GM18867 (cell line): ENCODE measurements at regions not wholly inside any gene's neighbourhood (a gene's known extent, or its start where the extent isn't known, plus 50 kb on each side); places are given as distances from the start of the nearest gene placed in this dataset.

Experiments
- ATAC-seq: cut with Tn5 transposase; IDR thresholded peaks from one replicate; pipeline ENCODE4 v1.9.1; 2021; ENCODE audit warnings: mild to moderate bottlenecking, moderate library complexity; ENCODE audit not compliant: unreplicated experiment

DNA sequence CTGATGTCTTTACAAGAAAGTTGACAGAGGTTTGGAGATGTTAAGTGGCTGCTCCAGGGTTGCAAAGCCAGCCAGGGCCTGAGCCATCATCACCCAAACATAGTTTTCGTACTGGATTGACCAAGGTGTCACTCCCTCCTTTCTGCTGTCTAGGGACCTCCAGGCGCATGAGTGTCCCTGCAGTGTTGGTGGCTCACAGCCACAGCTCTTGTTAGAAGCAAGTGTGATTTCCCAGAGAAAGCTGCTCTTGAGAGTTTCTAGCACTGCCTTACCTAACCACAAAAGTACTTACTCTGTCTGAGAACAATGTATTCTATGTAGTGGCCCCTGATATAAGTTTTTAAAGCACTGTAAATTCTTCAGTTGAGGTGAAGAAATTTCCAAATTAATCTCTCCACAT is 144.1 kb downstream of the SOX2 start:
- no peak for ATAC-seq

DNA sequence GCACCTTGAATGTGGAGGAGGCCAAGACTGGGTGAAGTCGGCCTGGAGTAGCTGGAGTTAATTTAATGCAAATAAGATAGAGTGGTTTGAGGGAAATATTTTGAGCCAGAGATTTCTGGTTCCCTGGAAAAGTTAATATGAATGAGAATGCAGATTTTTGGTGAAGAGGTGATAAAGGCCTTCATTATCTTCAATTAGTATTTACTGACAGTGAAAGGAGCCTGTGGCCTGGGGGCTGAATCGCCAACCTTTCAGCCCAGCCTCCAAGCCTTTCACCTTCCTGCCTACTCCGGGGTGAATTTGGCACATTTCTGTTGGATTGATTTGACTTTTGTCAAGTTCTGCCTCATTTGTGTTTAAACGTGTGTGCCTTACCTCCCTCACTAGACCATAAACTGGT is 147.8 kb downstream of the SOX2 start:
- ATAC-seq: no peak

DNA sequence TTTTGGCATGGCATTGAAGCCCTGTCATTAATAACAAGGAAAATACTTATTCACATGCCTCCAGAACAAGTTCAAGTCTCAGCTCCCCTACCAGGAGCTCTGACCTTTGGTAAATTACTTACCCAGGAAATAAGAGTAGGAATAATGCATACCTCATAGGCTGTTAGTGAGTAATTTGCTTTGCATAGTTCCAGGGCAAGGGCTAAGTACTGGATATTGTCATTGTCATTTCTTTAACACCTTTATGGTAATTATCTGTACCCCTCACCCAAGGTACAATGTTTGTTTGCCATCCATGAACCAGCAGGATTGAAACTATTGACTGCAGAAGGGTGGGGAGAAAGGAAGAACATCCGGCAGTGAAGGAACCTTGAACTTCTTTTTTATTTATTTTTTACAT is 148.5 kb downstream of the SOX2 start:
- ATAC-seq: no peak

DNA sequence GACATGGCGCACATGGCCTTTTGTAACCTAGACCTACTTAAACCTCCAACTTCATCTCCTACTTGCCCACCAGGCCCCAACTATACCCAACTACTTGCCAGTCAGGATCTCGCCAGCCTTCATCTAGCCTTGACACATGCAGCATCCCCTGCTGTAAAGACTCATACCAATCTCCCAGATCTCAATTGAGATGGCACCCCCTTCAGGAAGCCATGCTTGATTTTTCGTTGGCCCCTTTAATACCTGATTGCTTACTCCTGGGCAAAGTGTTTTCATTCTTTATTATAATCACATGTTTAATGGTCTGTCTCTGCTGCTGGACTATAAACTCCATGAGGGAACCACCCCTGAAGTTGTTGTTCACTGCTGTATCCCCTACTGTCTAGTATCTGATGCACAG is 150.8 kb downstream of the SOX2 start:
- no peak for ATAC-seq

DNA sequence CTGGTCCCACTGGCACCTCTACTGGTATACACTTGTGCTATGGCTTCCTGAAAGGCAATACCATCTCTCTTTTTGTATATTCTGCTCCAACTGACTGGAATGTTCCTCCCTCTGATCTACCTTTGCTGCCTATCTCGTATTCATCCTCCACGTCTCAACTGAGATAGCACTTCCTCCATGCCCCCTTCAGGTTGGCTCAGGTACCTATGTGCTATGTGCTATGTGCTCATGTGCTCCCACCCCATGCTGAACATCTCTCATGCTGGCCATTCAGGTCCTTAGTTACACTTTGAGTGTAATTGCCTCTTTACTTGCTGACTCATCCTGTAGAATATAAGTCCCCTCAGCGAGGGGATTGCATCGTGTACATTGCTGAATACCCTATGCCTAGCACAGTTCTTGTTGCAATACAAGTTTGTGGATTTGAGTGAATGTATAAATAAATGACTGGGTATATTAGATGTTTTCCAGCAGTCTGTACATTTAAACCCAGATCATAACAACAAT is 156.9 kb downstream of the SOX2 start:
- no peak for ATAC-seq

DNA sequence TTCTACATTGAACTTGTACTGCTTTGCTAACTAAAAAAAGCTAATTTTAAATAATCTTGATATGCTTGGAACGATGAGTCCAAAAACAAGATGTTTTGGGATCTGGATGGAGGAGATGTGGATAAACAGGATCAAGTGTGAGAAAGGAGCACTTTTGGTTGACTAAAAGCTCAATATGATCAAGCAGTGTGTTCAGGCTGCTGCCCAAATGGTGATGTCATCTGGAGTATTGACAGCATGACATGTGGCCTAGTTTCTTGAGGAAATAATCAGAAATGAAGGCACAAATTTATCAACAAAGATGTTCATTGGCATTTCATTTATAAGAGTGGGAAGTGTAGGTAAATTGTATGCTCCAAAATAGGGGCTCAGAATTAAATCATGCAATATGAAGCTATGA is 161.2 kb downstream of the SOX2 start:
- no peak for ATAC-seq

DNA sequence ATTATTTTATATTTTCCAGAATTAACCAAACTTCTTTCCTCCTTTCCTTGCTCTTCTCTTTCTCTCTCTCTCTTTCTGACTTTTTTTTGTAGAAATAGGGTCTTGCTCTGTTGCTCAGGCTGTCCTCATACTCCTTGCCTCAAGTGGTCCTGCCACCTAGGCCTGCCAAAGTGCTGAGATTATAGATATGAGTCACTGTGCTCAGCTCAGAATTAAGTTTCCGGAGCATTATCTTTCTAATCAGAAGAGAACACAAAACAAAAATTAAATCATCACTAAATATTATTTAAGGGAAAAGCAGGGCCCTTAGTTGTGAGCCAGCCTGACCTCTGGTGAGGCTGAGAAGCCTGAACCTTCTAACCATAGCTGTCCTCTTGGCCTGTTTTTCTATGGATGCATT is 168.2 kb downstream of the SOX2 start:
- ATAC-seq: no peak

DNA sequence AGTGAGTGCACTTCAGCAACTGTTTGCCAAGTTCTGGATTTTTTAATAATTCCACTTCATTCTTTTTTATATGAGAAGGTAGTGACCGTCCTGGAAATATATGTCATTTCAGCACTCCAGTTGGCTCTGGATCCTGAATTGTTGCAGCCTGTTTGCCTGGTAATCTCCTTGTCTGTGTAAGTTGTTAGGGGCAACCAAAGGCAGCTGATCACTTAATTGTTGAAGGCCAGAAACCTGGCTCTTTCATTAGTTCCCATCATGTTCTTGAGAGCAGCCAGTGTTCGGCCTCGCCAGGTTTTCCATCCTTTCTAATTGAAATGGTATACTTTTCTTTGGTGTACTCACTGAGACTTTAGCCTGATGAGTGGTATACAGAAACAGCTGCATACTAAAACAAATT is 168.6 kb downstream of the SOX2 start:
- no peak for ATAC-seq

DNA sequence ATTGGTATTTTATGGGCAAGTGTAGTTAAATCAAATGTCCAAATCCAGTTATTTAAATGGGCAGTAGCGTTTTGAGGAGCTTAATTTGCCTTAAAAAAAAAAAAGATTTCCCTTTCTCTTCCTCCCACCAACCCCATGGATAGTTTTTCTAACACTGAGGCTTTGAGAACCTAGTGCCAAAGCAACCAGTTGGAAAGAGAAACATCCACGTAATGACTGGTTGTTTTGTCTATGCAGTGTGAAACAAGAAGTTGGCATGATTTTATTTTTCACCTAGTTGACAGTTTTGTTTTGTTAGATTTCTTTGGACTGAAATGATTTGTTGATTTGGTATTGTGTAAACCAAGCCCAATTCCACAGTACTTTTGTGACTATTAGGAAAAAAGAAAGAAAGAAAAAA is 170.0 kb downstream of the SOX2 start:
- no peak for ATAC-seq

DNA sequence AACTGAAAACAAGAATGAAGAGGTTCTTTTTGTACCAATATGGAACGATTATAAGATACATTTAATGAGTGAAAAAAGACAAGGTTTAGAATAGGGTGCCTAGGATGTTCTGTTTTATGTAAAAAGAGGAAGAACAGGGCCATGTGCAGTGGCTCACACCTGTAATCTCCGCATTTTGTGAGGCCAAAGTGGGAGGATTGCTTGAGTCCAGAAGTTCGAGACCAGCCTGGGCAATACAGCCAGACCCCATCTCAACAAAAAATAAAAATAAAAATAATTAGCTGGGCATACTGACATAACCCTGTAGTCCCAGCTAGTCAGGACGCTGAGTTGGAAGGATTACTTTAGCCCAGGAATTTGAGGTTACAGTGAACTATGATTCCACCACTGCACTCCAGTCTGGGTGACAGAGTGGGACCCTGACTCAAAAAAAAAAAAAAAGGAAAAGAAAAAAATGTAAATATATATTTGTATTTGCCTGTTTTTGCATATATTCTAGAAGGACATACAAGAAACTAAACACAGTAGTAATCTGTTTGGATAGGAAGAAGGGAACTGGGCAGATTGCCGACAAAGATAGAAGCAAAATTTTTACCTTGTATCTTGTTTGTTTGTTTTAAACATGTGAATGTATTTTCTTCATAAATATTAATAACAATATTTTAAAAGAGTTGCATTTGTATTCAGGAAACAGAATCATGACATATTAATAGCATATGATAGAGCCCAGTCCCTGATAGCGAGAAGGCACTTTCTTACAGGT is 174.3 kb downstream of the SOX2 start:
- ATAC-seq: no peak

DNA sequence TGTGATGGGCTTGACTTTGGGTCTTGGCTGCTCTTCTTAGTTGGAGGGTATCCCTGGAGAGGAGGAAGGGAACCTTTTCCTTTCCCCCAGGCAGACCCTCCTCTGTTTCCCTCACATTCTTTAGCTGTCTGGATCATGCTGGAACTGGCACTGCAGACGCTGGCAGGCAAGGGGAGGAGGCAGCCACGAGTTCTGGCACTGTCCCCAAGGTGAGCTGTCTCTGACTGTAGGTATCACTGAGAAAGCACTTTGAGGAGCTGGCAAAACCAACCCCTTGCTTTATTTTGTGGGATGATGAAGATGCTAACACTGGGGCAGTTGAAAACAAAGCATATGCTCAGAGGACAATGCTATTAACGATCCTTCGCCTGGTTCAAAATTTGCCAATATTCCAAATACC is 175.0 kb downstream of the SOX2 start:
- ATAC-seq: no peak

DNA sequence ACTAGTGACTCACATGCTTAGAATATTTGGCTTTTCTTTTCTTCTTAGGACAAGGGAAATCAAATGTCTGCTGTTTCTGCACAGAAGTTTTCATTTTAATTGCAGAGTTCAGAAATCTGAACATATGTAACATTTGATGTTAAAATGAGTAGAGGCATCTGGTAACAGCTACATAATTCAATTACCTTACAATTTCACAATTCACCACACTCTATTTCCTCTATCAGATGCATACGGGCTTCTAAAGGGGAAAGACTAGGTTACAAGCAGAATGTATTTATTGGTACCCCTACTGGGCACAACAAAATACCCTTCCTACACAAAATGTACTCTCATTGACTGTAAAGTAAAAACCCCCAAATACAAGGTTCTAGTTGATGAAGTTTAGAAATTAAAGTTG is 176.0 kb downstream of the SOX2 start:
- ATAC-seq: no peak

DNA sequence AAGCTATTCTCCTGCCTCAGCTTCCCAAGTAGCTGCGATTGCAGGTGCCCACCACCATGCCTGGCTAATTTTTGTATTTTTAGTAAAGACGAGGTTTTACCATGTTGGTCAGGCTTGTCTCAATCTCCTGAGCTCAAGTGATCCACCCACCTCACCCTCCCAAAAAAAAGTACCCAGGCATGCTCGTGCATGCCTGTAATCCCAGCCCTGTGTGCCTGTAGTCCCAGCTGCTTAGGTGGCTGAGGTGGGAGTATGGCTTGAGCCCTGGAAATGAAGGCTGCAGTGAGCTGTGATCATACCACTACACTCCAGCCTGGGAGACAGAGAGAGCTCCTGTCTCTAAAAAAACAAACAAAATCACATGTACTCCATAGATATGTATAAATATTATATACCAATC is 176.5 kb downstream of the SOX2 start:
- ATAC-seq: no peak

DNA sequence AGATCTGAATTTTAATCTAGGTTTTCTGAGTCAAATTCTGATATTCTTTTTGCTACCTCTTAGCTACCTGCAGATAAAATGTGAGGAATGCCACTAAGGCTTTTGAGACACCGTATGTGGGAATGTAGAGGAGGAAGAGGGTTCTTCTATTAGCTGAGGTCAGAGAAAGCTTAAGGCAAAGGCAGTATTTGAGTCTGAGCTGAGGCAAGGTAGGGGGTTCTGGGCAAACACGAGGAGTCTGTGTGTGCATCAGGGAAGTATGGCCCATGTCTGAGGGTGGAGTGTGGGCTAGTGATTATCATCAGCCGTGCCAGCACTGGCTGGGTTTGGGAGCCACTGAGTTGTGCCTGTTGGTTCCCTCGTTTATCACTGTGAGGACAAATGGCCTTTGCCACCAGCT is 181.1 kb downstream of the SOX2 start:
- no peak for ATAC-seq

DNA sequence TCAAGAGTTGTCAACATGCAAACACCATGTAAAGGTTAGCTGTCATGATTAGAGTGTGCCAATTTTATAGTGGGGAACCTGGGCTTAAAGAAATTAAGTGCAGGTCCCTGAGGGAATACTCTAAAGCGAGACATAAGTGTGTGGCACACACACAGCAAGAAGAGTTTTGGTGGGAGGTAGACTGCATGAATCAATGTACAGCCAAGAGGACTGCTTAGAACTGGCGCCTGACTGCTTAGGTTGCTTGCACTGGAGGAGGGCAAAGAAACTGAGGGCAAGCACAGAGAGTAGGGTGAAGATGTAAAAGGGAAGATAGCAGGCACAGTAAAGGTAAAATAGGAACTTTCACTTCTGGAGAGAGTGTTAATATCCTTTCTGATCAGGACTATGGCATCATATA is 184.9 kb downstream of the SOX2 start:
- ATAC-seq: no peak

DNA sequence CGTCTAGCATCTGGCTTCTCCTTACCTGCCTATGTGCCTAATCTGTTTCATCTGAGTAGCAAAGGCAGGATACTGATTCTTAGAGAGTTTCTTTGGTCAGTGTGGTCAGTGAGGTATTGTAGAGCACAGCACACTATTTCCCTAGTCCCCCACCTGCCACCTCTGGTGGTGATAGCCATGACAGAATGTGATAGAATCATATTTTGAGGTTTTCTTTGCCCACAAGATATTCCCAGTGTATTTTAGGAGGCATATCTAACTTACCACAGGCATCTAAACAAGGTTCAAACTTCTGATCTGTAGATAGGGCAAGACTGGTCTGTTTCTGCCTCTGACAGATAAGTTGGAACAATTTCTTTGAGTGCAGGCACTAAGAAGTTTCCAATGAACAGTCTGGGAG is 188.0 kb downstream of the SOX2 start:
- ATAC-seq: peak; percentile 59

DNA sequence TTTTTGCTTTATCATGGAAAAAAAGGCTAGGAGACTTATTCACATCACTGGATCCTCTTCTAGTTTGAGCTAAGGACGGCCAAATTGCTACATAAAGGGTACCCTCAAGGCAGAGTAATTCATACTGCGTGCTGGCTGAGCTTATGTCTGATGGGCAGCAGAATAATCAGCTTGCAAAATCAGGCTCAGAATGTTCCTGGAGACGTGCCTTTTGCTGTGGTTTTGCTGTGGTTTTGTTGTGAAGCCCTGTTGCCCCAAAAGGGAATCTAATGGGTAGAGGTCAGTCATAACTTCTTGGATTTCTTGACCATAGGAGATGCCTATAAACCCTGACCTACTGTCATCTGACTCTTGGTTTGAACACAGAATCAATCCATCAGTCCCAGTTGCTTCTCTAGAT is 189.9 kb downstream of the SOX2 start:
- no peak for ATAC-seq

DNA sequence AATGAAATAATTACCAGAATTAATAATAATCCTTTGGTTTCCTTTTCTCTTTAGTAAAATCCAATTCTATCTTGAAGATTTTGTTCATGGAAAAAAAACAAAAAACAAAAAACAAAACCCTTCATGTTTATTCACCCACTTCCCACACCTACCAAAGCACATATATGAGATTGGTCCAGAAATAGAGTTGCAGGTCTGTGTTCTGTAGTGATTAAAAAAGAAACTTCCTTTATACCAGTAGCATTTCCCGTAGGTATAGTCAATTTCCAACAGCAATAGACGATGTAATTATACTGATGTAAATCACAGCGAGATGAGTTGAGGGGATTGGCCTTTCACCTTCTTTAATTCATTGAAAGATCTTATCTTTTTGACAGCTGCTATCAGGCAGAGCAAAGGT is 194.6 kb downstream of the SOX2 start:
- ATAC-seq: peak; percentile 43

DNA sequence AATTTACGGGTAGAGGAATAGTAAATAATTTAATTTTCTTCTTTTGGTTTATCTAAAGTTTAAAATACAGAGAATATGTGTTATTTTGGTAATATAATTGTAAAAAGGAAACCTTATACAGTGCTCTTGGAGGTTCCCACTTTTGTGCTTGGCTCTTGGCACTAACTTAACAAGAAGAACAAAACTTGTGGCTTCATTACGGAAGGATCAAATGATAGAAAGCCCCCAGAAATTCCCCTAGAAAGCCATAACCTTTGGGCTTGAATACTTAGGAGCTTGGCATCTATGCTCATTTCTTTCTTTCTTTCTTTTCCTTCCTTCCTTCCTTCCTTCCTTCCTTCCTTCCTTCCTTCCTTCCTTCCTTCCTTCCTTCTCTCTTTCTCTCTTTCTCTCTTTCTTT is 197.5 kb downstream of the SOX2 start:
- ATAC-seq: no peak

DNA sequence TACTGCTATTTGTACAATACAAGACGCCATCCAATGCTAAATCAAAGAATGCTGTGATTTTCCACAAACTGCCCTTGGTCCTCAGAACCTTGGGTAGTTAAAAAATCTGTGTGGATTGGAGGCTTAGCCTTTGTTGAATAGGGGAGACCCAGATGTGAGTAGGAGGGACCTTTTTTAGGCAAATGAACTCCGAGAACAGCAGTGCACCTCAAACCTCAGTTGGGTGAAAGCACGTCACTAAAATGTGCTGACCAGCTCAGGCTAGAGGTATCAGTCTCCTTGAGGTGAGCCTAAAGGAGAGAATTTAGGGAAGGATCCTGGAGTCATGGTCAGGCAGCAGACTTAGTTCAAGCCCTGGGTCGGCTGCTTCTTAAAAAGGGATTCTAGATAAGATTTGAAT is 200.7 kb downstream of the SOX2 start:
- ATAC-seq: peak; percentile 70

DNA sequence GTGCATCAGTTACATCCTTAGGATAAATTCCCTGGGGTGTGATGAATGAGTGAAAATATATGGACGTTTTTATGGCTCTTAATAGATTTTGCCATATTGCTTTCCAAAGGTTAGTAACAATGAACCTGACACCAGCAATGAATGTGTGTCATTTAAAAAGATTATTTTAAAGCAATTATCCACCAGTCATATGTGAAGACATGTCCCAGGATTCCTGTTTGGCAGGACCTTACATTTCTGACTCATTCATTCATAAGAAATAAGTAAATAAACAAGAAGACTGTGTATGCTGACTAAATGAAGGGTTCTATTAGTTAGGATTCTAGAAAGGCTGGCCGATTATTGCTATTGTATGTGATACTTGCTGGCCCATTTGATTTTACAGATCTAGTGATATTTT is 201.5 kb downstream of the SOX2 start:
- ATAC-seq: no peak

DNA sequence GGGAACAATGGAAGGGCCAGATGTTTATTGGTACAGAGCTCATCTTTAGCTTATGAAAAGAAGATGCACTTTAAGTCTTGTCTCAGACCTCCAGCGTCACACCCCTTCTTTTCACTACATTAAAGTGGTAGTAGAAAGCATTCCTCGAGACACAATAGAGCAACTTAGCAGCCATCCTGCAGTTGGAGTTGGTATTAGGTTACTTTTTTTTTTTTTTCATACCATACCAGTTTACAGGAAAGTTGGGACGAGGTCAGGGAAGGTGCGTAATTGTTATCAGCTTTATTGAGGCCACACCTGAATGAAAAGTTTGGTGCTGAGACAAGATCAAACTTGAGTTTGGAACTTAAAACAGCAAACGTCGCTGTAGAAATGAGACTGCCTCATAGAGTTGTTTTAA is 203.8 kb downstream of the SOX2 start:
- no peak for ATAC-seq

DNA sequence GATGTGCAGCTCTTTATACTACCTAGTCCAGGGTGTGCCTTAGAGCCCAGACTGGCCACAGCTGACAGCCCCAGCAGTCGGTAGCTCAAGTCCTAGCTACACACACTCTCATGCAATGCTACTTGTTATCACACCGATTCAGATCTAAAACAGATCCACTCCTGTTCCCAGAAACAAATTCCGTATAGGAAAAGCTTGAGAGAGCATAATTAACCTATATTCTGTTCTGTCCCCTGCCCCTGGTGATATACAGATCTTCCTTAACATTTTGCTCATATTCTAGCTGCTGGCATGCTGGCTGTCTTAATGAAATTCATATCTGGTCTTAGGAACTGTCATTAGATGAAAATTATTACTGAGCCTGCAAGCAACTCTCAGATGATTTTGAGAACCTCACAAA is 204.3 kb downstream of the SOX2 start:
- ATAC-seq: no peak
